Activated CD8-positive, alpha-beta memory T cell treated with anti-CD3 and anti-CD28 coated beads, Interleukin-2, amount 10 ng/mL, durations not matched to agents 7 days and 5 days (primary cell): ENCODE measurements at regions not wholly inside any gene's neighbourhood (a gene's known extent, or its start where the extent isn't known, plus 50 kb on each side); places are given as distances from the start of the nearest gene placed in this dataset.

ENCODE experiments used
- ATAC-seq: fragments of 150-1000 bp; cut with Tn5 transposase; one replicate; pipeline ENCODE4 v1.10.0; 2021; ENCODE audit warnings: moderate library complexity
- CTCF ChIA-PET: fragments of 350-600 bp; sonication (Branson Sonifier 250); formaldehyde crosslinking; loops from one replicate; lab custom pipeline; 2021; ENCODE audit warnings: antibody characterized with exemption; lab: Charles Lee
- DNase-seq: peaks from one replicate; pipeline ENCODE4 v3.0.0-alpha.2; 2020
- H3K27ac Mint-ChIP-seq: one replicate; pipeline ENCODE4 v1.8.0; 2021; ENCODE audit warnings: mild to moderate bottlenecking, mixed read lengths
- H3K27me3 Mint-ChIP-seq: one replicate; pipeline ENCODE4 v1.8.0; 2021; ENCODE audit warnings: mixed read lengths
- H3K36me3 Mint-ChIP-seq: one replicate; pipeline ENCODE4 v1.8.0; 2021; ENCODE audit warnings: mild to moderate bottlenecking, mixed read lengths
- H3K4me1 Mint-ChIP-seq: one replicate; pipeline ENCODE4 v1.8.0; 2021; ENCODE audit warnings: mixed read lengths
- H3K4me3 Mint-ChIP-seq: one replicate; pipeline ENCODE4 v1.8.0; 2021; ENCODE audit warnings: mild to moderate bottlenecking, moderate library complexity, mixed read lengths
- H3K9me3 Mint-ChIP-seq: one replicate; pipeline ENCODE4 v1.8.0; 2022; ENCODE audit warnings: low read depth, mixed read lengths

- ATAC-seq: no peak
- Mint-ChIP-seq H3K4me3 (no peak overlapping the region), H3K27ac (no peak overlapping the region), H3K4me1 (no peaks in the 10 kb centered on the region), H3K9me3 (no peaks in the 10 kb centered on the region), H3K36me3 (no peaks in the 10 kb centered on the region), H3K27me3 (no peaks in the 10 kb centered on the region)
- CTCF ChIA-PET: no interaction called here
- DNase-seq: no peak
Measured at GRCh38 chr1:222938986-222939385, 124.1 kb downstream of the DISP1 start.

- CTCF ChIA-PET: no interaction called here
- no peak for ATAC-seq
- no peaks in the 10 kb centered on the region for H3K27me3 Mint-ChIP-seq
- DNase-seq: no peak
- no peaks in the 10 kb centered on the region for H3K4me1 Mint-ChIP-seq
- H3K9me3 Mint-ChIP-seq: no peaks in the 10 kb centered on the region
- no peak overlapping the region for H3K27ac Mint-ChIP-seq
- no peaks in the 10 kb centered on the region for H3K36me3 Mint-ChIP-seq
- H3K4me3 Mint-ChIP-seq: no peak overlapping the region
Measured at GRCh38 chr1:222940095-222940494, 125.3 kb downstream of the DISP1 start.

GRCh38 chr1:222940906-222941305, 126.1 kb downstream of the DISP1 start:
- Mint-ChIP-seq H3K27ac (no peak overlapping the region), H3K9me3 (no peaks in the 10 kb centered on the region), H3K36me3 (no peaks in the 10 kb centered on the region), H3K27me3 (no peaks in the 10 kb centered on the region), H3K4me3 (no peak overlapping the region), H3K4me1 (no peaks in the 10 kb centered on the region)
- DNase-seq (no peak), ATAC-seq (no peak)
- CTCF ChIA-PET: no interaction called here

GRCh38 chr1:222941425-222941824, 126.6 kb downstream of the DISP1 start:
- Mint-ChIP-seq H3K27ac (no peak overlapping the region), H3K4me3 (no peak overlapping the region), H3K36me3 (no peaks in the 10 kb centered on the region), H3K9me3 (no peaks in the 10 kb centered on the region), H3K4me1 (no peaks in the 10 kb centered on the region), H3K27me3 (no peaks in the 10 kb centered on the region)
- DNase-seq (no peak), ATAC-seq (no peak)
- CTCF ChIA-PET: no interaction called here

- H3K36me3 Mint-ChIP-seq: no peaks in the 10 kb centered on the region
- H3K4me1 Mint-ChIP-seq: no peaks in the 10 kb centered on the region
- no peak overlapping the region for H3K4me3 Mint-ChIP-seq
- no peaks in the 10 kb centered on the region for H3K9me3 Mint-ChIP-seq
- DNase-seq (no peak), ATAC-seq (no peak)
- CTCF ChIA-PET: no interaction called here
- no peaks in the 10 kb centered on the region for H3K27me3 Mint-ChIP-seq
- H3K27ac Mint-ChIP-seq: no peak overlapping the region
Measured at GRCh38 chr1:222946436-222946835, 131.6 kb downstream of the DISP1 start.

- CTCF ChIA-PET: no interaction called here
Measured at GRCh38 chr1:222948079-222948478, 133.2 kb downstream of the DISP1 start.

GRCh38 chr1:222950892-222951291, 136.1 kb downstream of the DISP1 start:
- DNase-seq: no peak
- no peak for ATAC-seq
- Mint-ChIP-seq H3K27ac (no peak overlapping the region), H3K36me3 (no peaks in the 10 kb centered on the region), H3K4me3 (no peak overlapping the region), H3K4me1 (no peaks in the 10 kb centered on the region), H3K27me3 (no peaks in the 10 kb centered on the region), H3K9me3 (no peaks in the 10 kb centered on the region)
- CTCF ChIA-PET: no interaction called here

More at GRCh38 chr1:222948079-222948478, 133.2 kb downstream of the DISP1 start:
- no peaks in the 10 kb centered on the region for H3K4me1 Mint-ChIP-seq
- ATAC-seq (no peak), DNase-seq (no peak)
- H3K27ac Mint-ChIP-seq: no peak overlapping the region
- H3K4me3 Mint-ChIP-seq: no peak overlapping the region
- H3K36me3 Mint-ChIP-seq: no peaks in the 10 kb centered on the region
- no peaks in the 10 kb centered on the region for H3K9me3 Mint-ChIP-seq
- H3K27me3 Mint-ChIP-seq: no peaks in the 10 kb centered on the region

- H3K36me3 Mint-ChIP-seq: no peaks in the 10 kb centered on the region
- no peak overlapping the region for H3K27ac Mint-ChIP-seq
- no peaks in the 10 kb centered on the region for H3K27me3 Mint-ChIP-seq
- CTCF ChIA-PET: no interaction called here
- no peak overlapping the region for H3K4me3 Mint-ChIP-seq
- no peaks in the 10 kb centered on the region for H3K9me3 Mint-ChIP-seq
- no peak for ATAC-seq
- no peak for DNase-seq
- no peaks in the 10 kb centered on the region for H3K4me1 Mint-ChIP-seq
Measured at GRCh38 chr1:222953585-222953984, 138.7 kb downstream of the DISP1 start.

GRCh38 chr1:222955964-222956363, 141.1 kb downstream of the DISP1 start:
- Mint-ChIP-seq H3K9me3 (no peaks in the 10 kb centered on the region), H3K27me3 (no peaks in the 10 kb centered on the region), H3K36me3 (no peaks in the 10 kb centered on the region), H3K27ac (no peak overlapping the region), H3K4me1 (no peaks in the 10 kb centered on the region), H3K4me3 (no peak overlapping the region)
- no peak for DNase-seq
- CTCF ChIA-PET: no interaction called here
- ATAC-seq: no peak

- DNase-seq (no peak), ATAC-seq (no peak)
- Mint-ChIP-seq H3K4me3 (no peak overlapping the region), H3K9me3 (no peaks in the 10 kb centered on the region), H3K4me1 (no peaks in the 10 kb centered on the region), H3K36me3 (no peaks in the 10 kb centered on the region), H3K27ac (no peak overlapping the region), H3K27me3 (no peaks in the 10 kb centered on the region)
- CTCF ChIA-PET: interaction anchor here (0.7 kb wide), 1 partner anchor 19 kb away, joined by 3 read pairs; no protein-coding TSS in a partner anchor
Measured at GRCh38 chr1:222956601-222957000, 141.8 kb downstream of the DISP1 start.

GRCh38 chr1:222967466-222968240, 152.8 kb downstream of the DISP1 start:
- no peak for DNase-seq
- CTCF ChIA-PET: no interaction called here

GRCh38 chr1:222970040-222970439, 155.2 kb downstream of the DISP1 start:
- CTCF ChIA-PET: no interaction called here
- Mint-ChIP-seq H3K27me3 (no peaks in the 10 kb centered on the region), H3K27ac (no peak overlapping the region), H3K4me1 (peaks cover 7% of the 10 kb centered on the region), H3K4me3 (no peak overlapping the region), H3K9me3 (no peaks in the 10 kb centered on the region), H3K36me3 (no peaks in the 10 kb centered on the region)
- ATAC-seq (no peak), DNase-seq (no peak)

More at GRCh38 chr1:222967466-222968240, 152.8 kb downstream of the DISP1 start:
- Mint-ChIP-seq H3K36me3 (no peaks in the 10 kb centered on the region), H3K4me1 (no peaks in the 10 kb centered on the region), H3K27ac (no peak overlapping the region), H3K27me3 (no peaks in the 10 kb centered on the region), H3K9me3 (no peaks in the 10 kb centered on the region), H3K4me3 (no peak overlapping the region)
- no peak for ATAC-seq

- CTCF ChIA-PET: no interaction called here
- no peaks in the 10 kb centered on the region for H3K36me3 Mint-ChIP-seq
- no peak overlapping the region for H3K4me3 Mint-ChIP-seq
- H3K27me3 Mint-ChIP-seq: no peaks in the 10 kb centered on the region
- ATAC-seq: no peak
- H3K4me1 Mint-ChIP-seq: peaks cover 10% of the 10 kb centered on the region
- no peak for DNase-seq
- H3K9me3 Mint-ChIP-seq: no peaks in the 10 kb centered on the region
- H3K27ac Mint-ChIP-seq: no peak overlapping the region
Measured at GRCh38 chr1:222970711-222971110, 155.9 kb downstream of the DISP1 start.

- Mint-ChIP-seq H3K9me3 (no peaks in the 10 kb centered on the region), H3K4me3 (no peak overlapping the region), H3K27me3 (no peaks in the 10 kb centered on the region), H3K27ac (no peak overlapping the region), H3K4me1 (peaks cover 10% of the 10 kb centered on the region), H3K36me3 (no peaks in the 10 kb centered on the region)
- CTCF ChIA-PET: no interaction called here
- no peak for DNase-seq
- no peak for ATAC-seq
Measured at GRCh38 chr1:222971146-222971545, 156.3 kb downstream of the DISP1 start.
